Eye (tissue), 1 donor: ENCODE measurements at regions not wholly inside any gene's neighbourhood (a gene's known extent, or its start where the extent isn't known, plus 50 kb on each side); places are given as distances from the start of the nearest gene placed in this dataset.

Source experiments
- DNase-seq: peaks from one replicate; pipeline ENCODE4 v3.0.0-alpha.2; 2015

- no peak for DNase-seq
Observed at GRCh38 chr2:22882643-22883042, 502.3 kb upstream of the KLHL29 start.

- DNase-seq, result no peak
Observed at GRCh38 chr2:22883054-22883453, 501.9 kb upstream of the KLHL29 start.

- DNase-seq, result no peak
Observed at GRCh38 chr2:22885245-22885644, 499.7 kb upstream of the KLHL29 start.

GRCh38 chr2:22887426-22887825, 497.6 kb upstream of the KLHL29 start:
- no peak for DNase-seq

- DNase-seq, result no peak
Observed at GRCh38 chr2:22887845-22888244, 497.1 kb upstream of the KLHL29 start.

- peak; percentile 89 for DNase-seq
Observed at GRCh38 chr2:22890132-22890531, 494.8 kb upstream of the KLHL29 start.

- peak; percentile 63 for DNase-seq
Observed at GRCh38 chr2:22893761-22894517, 491.0 kb upstream of the KLHL29 start.

GRCh38 chr2:22894761-22895160, 490.2 kb upstream of the KLHL29 start:
- peak; percentile 86 for DNase-seq

GRCh38 chr2:22897428-22897827, 487.6 kb upstream of the KLHL29 start:
- DNase-seq, result no peak

- DNase-seq, result no peak
Observed at GRCh38 chr2:22900674-22901073, 484.3 kb upstream of the KLHL29 start.

- DNase-seq, result no peak
Observed at GRCh38 chr2:22901471-22902179, 483.4 kb upstream of the KLHL29 start.

GRCh38 chr2:22902180-22902550, 482.8 kb upstream of the KLHL29 start:
- DNase-seq, result no peak

GRCh38 chr2:22902662-22903165, 482.3 kb upstream of the KLHL29 start:
- no peak for DNase-seq

GRCh38 chr2:22903616-22904015, 481.4 kb upstream of the KLHL29 start:
- DNase-seq, result no peak

GRCh38 chr2:22904126-22904684, 480.8 kb upstream of the KLHL29 start:
- peak; percentile 24 for DNase-seq

GRCh38 chr2:22907330-22907729, 477.6 kb upstream of the KLHL29 start:
- DNase-seq, result no peak

- DNase-seq, result no peak
Observed at GRCh38 chr2:22912398-22912797, 472.6 kb upstream of the KLHL29 start.

- no peak for DNase-seq
Observed at GRCh38 chr2:22929998-22930397, 455.0 kb upstream of the KLHL29 start.

- DNase-seq, result no peak
Observed at GRCh38 chr2:22930781-22931180, 454.2 kb upstream of the KLHL29 start.

GRCh38 chr2:22932288-22932687, 452.7 kb upstream of the KLHL29 start:
- DNase-seq, result no peak

- DNase-seq, result no peak
Observed at GRCh38 chr2:22934747-22935146, 450.2 kb upstream of the KLHL29 start.

GRCh38 chr2:22942441-22942840, 442.5 kb upstream of the KLHL29 start:
- no peak for DNase-seq

GRCh38 chr2:22944143-22944542, 440.8 kb upstream of the KLHL29 start:
- DNase-seq, result peak; percentile 15

- DNase-seq, result no peak
Observed at GRCh38 chr2:22946553-22946952, 438.4 kb upstream of the KLHL29 start.
